Neural crest cell (in vitro differentiated cells): ENCODE measurements at regions not wholly inside any gene's neighbourhood (a gene's known extent, or its start where the extent isn't known, plus 50 kb on each side); places are given as distances from the start of the nearest gene placed in this dataset.

Experiments used
- DNase-seq: peaks from one replicate; pipeline ENCODE4 v3.0.0; 2021; ENCODE audit warnings: low read depth, mixed read lengths, low spot score
- H3K27ac Mint-ChIP-seq: one replicate; pipeline ENCODE4 v1.8.0; 2021; ENCODE audit warnings: mild to moderate bottlenecking, mixed read lengths; ENCODE audit not compliant: unreplicated experiment
- H3K27me3 Mint-ChIP-seq: 2 replicates; pipeline ENCODE4 v1.8.0; 2021; ENCODE audit warnings: low read depth, mild to moderate bottlenecking, mixed read lengths
- H3K36me3 Mint-ChIP-seq: 2 replicates; pipeline ENCODE4 v1.8.0; 2021; ENCODE audit warnings: low read depth, mild to moderate bottlenecking, mixed read lengths
- H3K4me1 Mint-ChIP-seq: 2 replicates; pipeline ENCODE4 v1.8.0; 2021; ENCODE audit warnings: mixed read lengths
- H3K4me3 Mint-ChIP-seq: one replicate; pipeline ENCODE4 v1.8.0; 2021; ENCODE audit warnings: mild to moderate bottlenecking, mixed read lengths
- H3K9me3 Mint-ChIP-seq: 2 replicates; pipeline ENCODE4 v1.8.0; 2021; ENCODE audit warnings: mixed read lengths
- TF ChIP-seq, protein P1 (sequence below): fragments of 200-600 bp; sonication (generic); conservative IDR thresholded peaks from 2 replicates; pipeline ENCODE4 v1.5.0; 2021; ENCODE audit warnings: antibody characterized with exemption, mild to moderate bottlenecking

DNA sequence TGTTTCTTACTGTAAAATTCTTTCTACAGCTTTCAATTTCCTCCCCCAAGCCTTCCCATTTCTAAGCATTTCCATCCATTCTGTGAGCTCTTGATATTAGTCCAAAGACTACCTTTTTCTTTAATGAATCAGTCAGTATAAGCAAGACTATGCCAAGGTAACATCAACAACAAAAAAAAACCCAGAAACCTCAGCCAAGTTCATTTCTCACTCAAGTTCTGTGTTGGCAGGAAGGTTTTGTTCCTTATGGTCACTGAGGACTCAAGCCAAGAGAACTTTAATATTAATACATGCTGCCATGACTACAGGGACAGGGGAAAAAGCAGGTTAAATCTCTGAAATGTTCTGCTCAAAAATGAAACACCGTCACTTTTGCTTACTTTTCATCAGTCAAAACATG, 621.2 kb upstream of the NRP1 start:
- no peaks in the 10 kb centered on the region for H3K4me1 Mint-ChIP-seq
- no peak for DNase-seq
- H3K9me3 Mint-ChIP-seq = peaks cover 10% of the 10 kb centered on the region
- TF ChIP-seq, protein P1, sequence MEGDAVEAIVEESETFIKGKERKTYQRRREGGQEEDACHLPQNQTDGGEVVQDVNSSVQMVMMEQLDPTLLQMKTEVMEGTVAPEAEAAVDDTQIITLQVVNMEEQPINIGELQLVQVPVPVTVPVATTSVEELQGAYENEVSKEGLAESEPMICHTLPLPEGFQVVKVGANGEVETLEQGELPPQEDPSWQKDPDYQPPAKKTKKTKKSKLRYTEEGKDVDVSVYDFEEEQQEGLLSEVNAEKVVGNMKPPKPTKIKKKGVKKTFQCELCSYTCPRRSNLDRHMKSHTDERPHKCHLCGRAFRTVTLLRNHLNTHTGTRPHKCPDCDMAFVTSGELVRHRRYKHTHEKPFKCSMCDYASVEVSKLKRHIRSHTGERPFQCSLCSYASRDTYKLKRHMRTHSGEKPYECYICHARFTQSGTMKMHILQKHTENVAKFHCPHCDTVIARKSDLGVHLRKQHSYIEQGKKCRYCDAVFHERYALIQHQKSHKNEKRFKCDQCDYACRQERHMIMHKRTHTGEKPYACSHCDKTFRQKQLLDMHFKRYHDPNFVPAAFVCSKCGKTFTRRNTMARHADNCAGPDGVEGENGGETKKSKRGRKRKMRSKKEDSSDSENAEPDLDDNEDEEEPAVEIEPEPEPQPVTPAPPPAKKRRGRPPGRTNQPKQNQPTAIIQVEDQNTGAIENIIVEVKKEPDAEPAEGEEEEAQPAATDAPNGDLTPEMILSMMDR = no peak
- no peak overlapping the region for H3K4me3 Mint-ChIP-seq
- H3K27ac Mint-ChIP-seq = no peak overlapping the region
- H3K27me3 Mint-ChIP-seq = no peaks in the 10 kb centered on the region
- peaks cover 5% of the 10 kb centered on the region for H3K36me3 Mint-ChIP-seq

DNA sequence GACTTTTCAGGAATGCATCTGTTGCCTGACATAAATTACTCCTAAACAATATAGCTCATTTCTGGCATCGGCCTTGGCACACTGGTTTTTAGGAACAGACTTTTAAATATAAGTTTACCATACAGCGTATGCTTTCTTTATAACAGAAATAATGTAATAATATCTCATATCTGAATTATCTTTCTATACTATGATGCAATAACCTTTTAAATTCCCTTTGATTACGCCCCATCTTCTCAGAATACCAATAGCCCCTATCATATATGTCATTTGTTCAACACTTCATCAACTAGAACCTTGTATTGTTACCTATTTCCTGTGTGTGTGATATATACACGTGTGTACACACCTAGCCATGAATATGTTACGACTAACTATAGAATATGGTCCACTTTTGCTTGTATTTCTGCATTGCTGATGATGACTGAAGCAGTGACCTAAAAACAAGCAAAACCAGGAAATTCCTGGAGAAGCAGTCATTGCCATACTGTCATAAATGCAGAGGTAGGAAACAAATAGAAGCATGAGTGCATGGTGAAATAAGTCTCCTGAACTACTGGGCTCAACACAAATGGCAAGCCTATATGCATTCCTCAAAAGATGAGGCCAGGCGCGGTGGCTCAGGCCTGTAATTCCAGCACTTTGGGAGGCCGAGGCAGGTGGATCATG, 618.4 kb upstream of the NRP1 start:
- Mint-ChIP-seq H3K36me3 (peaks cover 5% of the 10 kb centered on the region), H3K9me3 (peaks cover 10% of the 10 kb centered on the region), H3K27me3 (no peaks in the 10 kb centered on the region), H3K4me1 (no peaks in the 10 kb centered on the region), H3K4me3 (no peak overlapping the region), H3K27ac (no peak overlapping the region)
- TF ChIP-seq, protein P1 = no peak
- no peak for DNase-seq

DNA sequence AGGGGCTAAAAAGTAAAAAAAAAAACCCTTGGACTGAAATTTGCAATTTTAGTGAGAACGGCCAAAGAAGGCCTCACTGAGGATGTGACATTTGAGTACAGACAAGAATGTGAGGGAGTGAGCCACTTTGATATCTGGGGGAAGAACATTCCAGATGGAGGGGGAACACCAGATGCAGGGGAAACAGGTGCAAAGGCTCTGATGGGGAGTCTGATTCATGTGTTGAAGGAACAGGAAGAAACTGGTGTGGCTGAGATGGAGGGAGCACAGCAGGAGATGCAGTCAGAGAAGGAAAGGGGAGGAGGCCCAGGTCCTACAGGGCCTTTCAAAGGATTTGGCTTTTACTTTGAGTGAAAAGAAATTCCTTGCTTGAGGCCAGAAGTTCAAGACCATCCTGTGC, 615.7 kb upstream of the NRP1 start:
- DNase-seq = no peak
- H3K4me3 Mint-ChIP-seq = no peak overlapping the region
- H3K27me3 Mint-ChIP-seq = no peaks in the 10 kb centered on the region
- TF ChIP-seq, protein P1 = no peak
- H3K9me3 Mint-ChIP-seq = no peaks in the 10 kb centered on the region
- no peaks in the 10 kb centered on the region for H3K36me3 Mint-ChIP-seq
- H3K27ac Mint-ChIP-seq = no peak overlapping the region
- no peaks in the 10 kb centered on the region for H3K4me1 Mint-ChIP-seq

DNA sequence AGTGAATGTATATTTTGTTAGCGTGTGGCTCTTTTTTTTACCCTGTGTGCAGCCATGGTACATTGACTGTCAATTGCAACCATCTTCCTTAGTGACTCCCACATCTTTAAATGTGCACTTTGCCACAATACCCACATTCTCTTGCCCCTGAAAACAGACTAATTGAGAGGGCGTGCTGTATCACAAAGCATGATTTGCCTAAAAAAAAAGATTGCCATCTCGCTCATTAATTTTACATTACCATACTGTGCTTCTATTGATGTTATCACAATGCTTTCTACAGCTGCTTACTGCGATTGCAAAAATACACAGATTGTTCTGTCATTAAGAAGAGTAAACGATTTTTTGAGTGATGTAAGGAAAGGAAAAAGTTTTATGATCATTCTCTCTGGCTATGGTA, 613.1 kb upstream of the NRP1 start:
- Mint-ChIP-seq H3K36me3 (no peaks in the 10 kb centered on the region), H3K27me3 (no peaks in the 10 kb centered on the region), H3K4me3 (no peak overlapping the region), H3K27ac (no peak overlapping the region), H3K4me1 (no peaks in the 10 kb centered on the region), H3K9me3 (peaks cover 4% of the 10 kb centered on the region)
- DNase-seq = no peak
- TF ChIP-seq, protein P1 = no peak

DNA sequence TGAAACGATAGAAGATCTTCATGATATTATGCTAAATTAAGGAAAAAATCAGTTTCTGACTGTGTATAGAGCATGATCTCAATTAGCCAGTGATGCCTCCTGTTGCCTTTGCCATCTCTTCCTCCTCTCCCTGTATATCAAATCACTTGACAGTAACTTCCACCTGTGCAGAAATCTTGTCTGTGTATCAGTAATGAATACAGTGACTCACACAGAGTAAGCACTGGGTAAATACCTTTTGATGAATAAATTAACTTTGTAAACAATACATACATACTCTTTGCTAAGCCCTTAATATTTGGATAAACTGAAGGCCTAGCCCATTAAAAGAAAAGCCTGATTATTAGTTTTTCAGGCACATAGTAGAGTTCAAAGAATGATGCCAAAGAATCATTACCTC, 610.6 kb upstream of the NRP1 start:
- Mint-ChIP-seq H3K4me1 (no peaks in the 10 kb centered on the region), H3K9me3 (peaks cover 4% of the 10 kb centered on the region), H3K36me3 (no peaks in the 10 kb centered on the region), H3K4me3 (no peak overlapping the region), H3K27me3 (no peaks in the 10 kb centered on the region), H3K27ac (no peak overlapping the region)
- TF ChIP-seq, protein P1 = no peak
- no peak for DNase-seq
